GM19238 (cell line): ENCODE measurements at regions not wholly inside any gene's neighbourhood (a gene's known extent, or its start where the extent isn't known, plus 50 kb on each side); places are given as distances from the start of the nearest gene placed in this dataset.
"Not testable (repeated sequence)": the region's sequence is repeated elsewhere in the genome, so short reads cannot be mapped to it uniquely, and the experiment has no call there.

Experiments used
- DNase-seq: peaks from one replicate; pipeline ENCODE4 v3.0.0; 2011; ENCODE audit warnings: low spot score; ENCODE audit not compliant: insufficient read length

GRCh38 chr4:170226288-170226687 lies 136.5 kb upstream of the AADAT start:
- DNase-seq, result no peak

GRCh38 chr4:170214731-170215130 lies 125.0 kb upstream of the AADAT start:
- DNase-seq, result no peak

GRCh38 chr4:170214101-170214500 lies 124.3 kb upstream of the AADAT start:
- no peak for DNase-seq

GRCh38 chr4:170202721-170203120 lies 113.0 kb upstream of the AADAT start:
- DNase-seq, result no peak

GRCh38 chr4:170198747-170199146 lies 109.0 kb upstream of the AADAT start:
- no peak for DNase-seq

- not testable (repeated sequence) for DNase-seq
Measured at GRCh38 chr4:170194794-170195193, 105.0 kb upstream of the AADAT start.

- no peak for DNase-seq
Measured at GRCh38 chr4:170193496-170193895, 103.7 kb upstream of the AADAT start.

GRCh38 chr4:170190265-170190664 lies 100.5 kb upstream of the AADAT start:
- no peak for DNase-seq

GRCh38 chr4:170170861-170171260 lies 81.1 kb upstream of the AADAT start:
- no peak for DNase-seq

- no peak for DNase-seq
Measured at GRCh38 chr4:170169699-170170098, 79.9 kb upstream of the AADAT start.

GRCh38 chr4:170167678-170168077 lies 77.9 kb upstream of the AADAT start:
- no peak for DNase-seq

GRCh38 chr4:170166193-170166592 lies 76.4 kb upstream of the AADAT start:
- not testable (repeated sequence) for DNase-seq

- no peak for DNase-seq
Measured at GRCh38 chr4:170162416-170162815, 72.7 kb upstream of the AADAT start.

GRCh38 chr4:170157670-170158069 lies 67.9 kb upstream of the AADAT start:
- no peak for DNase-seq

GRCh38 chr4:170145120-170145519 lies 55.4 kb upstream of the AADAT start:
- DNase-seq, result no peak

- no peak for DNase-seq
Measured at GRCh38 chr4:170139764-170140163, 50.0 kb upstream of the AADAT start.
